ENCODE measurements at regions not wholly inside any gene's neighbourhood (a gene's known extent, or its start where the extent isn't known, plus 50 kb on each side); places are given as distances from the start of the nearest gene placed in this dataset.

GRCh38 chr9:86816366-86816765, 130.9 kb downstream of the GAS1 start:
- Histone ChIP-seq H3K9me3 (ENCODE audit: low read depth) (no peaks in the 10 kb centered on the region), H3K27me3 (no peaks in the 10 kb centered on the region), H3K36me3 (no peaks in the 10 kb centered on the region), H3K4me3 (no peak overlapping the region), H3K27ac (no peak overlapping the region), H3K4me1 (ENCODE audit: low read depth) (no peaks in the 10 kb centered on the region)
- no peak for DNase-seq (ENCODE audit: low read depth in 1 of 2, low spot score in 1 of 2)
- TF ChIP-seq, protein P1, sequence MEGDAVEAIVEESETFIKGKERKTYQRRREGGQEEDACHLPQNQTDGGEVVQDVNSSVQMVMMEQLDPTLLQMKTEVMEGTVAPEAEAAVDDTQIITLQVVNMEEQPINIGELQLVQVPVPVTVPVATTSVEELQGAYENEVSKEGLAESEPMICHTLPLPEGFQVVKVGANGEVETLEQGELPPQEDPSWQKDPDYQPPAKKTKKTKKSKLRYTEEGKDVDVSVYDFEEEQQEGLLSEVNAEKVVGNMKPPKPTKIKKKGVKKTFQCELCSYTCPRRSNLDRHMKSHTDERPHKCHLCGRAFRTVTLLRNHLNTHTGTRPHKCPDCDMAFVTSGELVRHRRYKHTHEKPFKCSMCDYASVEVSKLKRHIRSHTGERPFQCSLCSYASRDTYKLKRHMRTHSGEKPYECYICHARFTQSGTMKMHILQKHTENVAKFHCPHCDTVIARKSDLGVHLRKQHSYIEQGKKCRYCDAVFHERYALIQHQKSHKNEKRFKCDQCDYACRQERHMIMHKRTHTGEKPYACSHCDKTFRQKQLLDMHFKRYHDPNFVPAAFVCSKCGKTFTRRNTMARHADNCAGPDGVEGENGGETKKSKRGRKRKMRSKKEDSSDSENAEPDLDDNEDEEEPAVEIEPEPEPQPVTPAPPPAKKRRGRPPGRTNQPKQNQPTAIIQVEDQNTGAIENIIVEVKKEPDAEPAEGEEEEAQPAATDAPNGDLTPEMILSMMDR (IDR thresholded peaks at IDR 0.05; ENCODE audit: low read depth, low read length) = no peak

- no peaks in the 10 kb centered on the region for H3K36me3 ChIP-seq
- no peaks in the 10 kb centered on the region for H3K4me1 ChIP-seq (ENCODE audit: low read depth)
These were observed 134.7 kb downstream of the GAS1 start for GRCh38 chr9:86812616-86813015.

DNA sequence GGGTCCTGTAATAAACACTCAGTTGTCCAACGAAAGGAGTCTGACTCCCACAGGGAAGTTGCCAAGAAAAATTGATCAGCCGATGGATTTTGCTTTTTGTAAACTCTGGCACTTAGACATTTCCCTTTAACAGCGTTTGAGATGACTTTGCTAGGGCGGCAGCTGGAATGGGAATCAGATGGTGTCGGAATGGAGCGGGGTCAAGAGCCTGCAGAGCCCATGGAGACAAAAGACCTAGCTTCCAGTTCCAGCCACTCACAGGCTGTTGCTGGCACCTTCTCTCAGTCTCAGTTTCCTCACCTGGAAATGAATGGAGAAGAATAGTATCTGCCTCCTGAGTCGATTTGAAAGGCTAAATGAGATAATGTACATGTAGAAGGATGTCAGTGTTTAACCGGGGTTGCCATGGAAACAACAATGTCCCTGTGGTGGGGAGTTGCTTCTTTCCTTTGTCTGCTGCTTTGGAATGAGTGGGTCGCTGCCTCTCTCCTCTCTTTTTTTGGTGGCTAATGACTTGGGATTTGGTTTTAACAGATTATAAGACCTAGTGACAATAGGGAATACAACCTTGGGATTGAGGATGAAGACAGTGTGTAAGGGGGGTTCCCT, 137.4 kb downstream of the GAS1 start:
- TF ChIP-seq, protein P1 (IDR thresholded peaks at IDR 0.05; ENCODE audit: low read depth, low read length) = no peak
- Histone ChIP-seq H3K4me3 (no peak overlapping the region), H3K36me3 (no peaks in the 10 kb centered on the region), H3K9me3 (ENCODE audit: low read depth) (no peaks in the 10 kb centered on the region), H3K4me1 (ENCODE audit: low read depth) (no peaks in the 10 kb centered on the region), H3K27ac (no peak overlapping the region), H3K27me3 (no peaks in the 10 kb centered on the region)
- no peak for DNase-seq (ENCODE audit: low read depth in 1 of 2, low spot score in 1 of 2)

More at GRCh38 chr9:86812616-86813015, 134.7 kb downstream of the GAS1 start:
- TF ChIP-seq, protein P1 (IDR thresholded peaks at IDR 0.05; ENCODE audit: low read depth, low read length) = no peak
- DNase-seq (ENCODE audit: low read depth in 1 of 2, low spot score in 1 of 2) = no peak
- no peaks in the 10 kb centered on the region for H3K27me3 ChIP-seq
- no peaks in the 10 kb centered on the region for H3K9me3 ChIP-seq (ENCODE audit: low read depth)
- H3K27ac ChIP-seq = no peak overlapping the region
- H3K4me3 ChIP-seq = no peak overlapping the region

DNA sequence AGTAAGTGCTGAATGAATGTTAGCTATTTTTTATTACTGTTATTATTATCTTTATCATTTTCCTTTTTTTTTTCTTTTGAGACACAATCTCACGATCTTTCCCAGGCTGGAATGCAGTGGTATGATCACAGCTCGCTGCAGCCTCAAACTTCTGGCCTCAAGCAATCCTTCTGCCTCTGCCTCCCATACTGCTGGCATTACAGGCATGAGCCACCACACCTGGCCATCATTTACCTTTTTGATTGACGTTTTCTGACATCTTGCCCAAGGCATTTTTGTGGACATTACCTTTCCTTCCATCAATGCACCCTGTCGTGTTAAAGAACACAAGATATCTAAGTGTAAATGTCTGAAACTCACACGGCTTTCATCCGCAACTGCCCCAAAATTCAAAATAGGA, 138.2 kb downstream of the GAS1 start:
- Histone ChIP-seq H3K27me3 (no peaks in the 10 kb centered on the region), H3K27ac (no peak overlapping the region), H3K9me3 (ENCODE audit: low read depth) (no peaks in the 10 kb centered on the region), H3K4me1 (ENCODE audit: low read depth) (no peaks in the 10 kb centered on the region), H3K4me3 (no peak overlapping the region), H3K36me3 (no peaks in the 10 kb centered on the region)
- TF ChIP-seq, protein P1 (IDR thresholded peaks at IDR 0.05; ENCODE audit: low read depth, low read length) = no peak
- no peak for DNase-seq (ENCODE audit: low read depth in 1 of 2, low spot score in 1 of 2)

- H3K4me1 ChIP-seq (ENCODE audit: low read depth) = no peaks in the 10 kb centered on the region
- H3K9me3 ChIP-seq (ENCODE audit: low read depth) = no peaks in the 10 kb centered on the region
- no peaks in the 10 kb centered on the region for H3K27me3 ChIP-seq
- H3K4me3 ChIP-seq = no peak overlapping the region
- H3K27ac ChIP-seq = no peak overlapping the region
- DNase-seq (ENCODE audit: low read depth in 1 of 2, low spot score in 1 of 2) = peak; percentile 36 to 57
- TF ChIP-seq, protein P1 (IDR thresholded peaks at IDR 0.05; ENCODE audit: low read depth, low read length) = no peak
- no peaks in the 10 kb centered on the region for H3K36me3 ChIP-seq
These were observed 139.8 kb downstream of the GAS1 start for GRCh38 chr9:86807367-86807976.
